Panc1 (cell line): ENCODE measurements at regions not wholly inside any gene's neighbourhood (a gene's known extent, or its start where the extent isn't known, plus 50 kb on each side); places are given as distances from the start of the nearest gene placed in this dataset.

ENCODE experiments used
- ATAC-seq: fragments of 200-7000 bp; cut with Tn5 transposase; 2 replicates; pipeline ENCODE4 v1.9.1; 2020; ENCODE audit warnings: mild to moderate bottlenecking, moderate library complexity
- BruUV-seq: library from RNA; stranded (reverse); fragments of 400-500 nt; replicated peaks from 2 replicates; lab custom pipeline; 2021; lab: Mats Ljungman, UMichigan
- CTCF ChIA-PET: fragments of 300-600 bp; sonication (Branson Sonifier 250); formaldehyde crosslinking; loops from one replicate; lab custom pipeline; 2022; ENCODE audit warnings: antibody characterized with exemption; lab: Charles Lee
- POLR2A ChIA-PET: fragments of 300-600 bp; sonication (Branson Sonifier 250); formaldehyde crosslinking; loops from one replicate; lab custom pipeline; 2022; ENCODE audit warnings: antibody characterized with exemption; lab: Charles Lee
- DNase-seq: peaks from one replicate; pipeline ENCODE4 v3.0.0-alpha.2; 2010; ENCODE audit warnings: low read depth, low spot score
- H3K27ac ChIP-seq: 2 replicates; pipeline ENCODE4 v1.5.1; 2011; ENCODE audit warnings: mild to moderate bottlenecking, low read length, inconsistent platforms
- H3K27me3 ChIP-seq: fragments of 200-500 bp; sonication (Bioruptor generic); 2 replicates; pipeline ENCODE4 v1.6.0; 2014; ENCODE audit warnings: low read length, inconsistent platforms; ENCODE audit not compliant: control insufficient read depth, insufficient read depth
- H3K36me3 ChIP-seq: fragments of 200-500 bp; sonication (Bioruptor generic); 2 replicates; pipeline ENCODE4 v1.5.1; 2014; ENCODE audit warnings: inconsistent platforms, mild to moderate bottlenecking, low read length, moderate library complexity; ENCODE audit not compliant: control insufficient read depth, insufficient read depth
- H3K4me1 ChIP-seq: 2 replicates; pipeline ENCODE4 v1.5.1; 2011; ENCODE audit warnings: inconsistent platforms, mild to moderate bottlenecking, low read length, moderate library complexity; ENCODE audit not compliant: control insufficient read depth, insufficient read depth
- H3K4me3 ChIP-seq, 2 experiments: 2 replicates each; pipeline ENCODE4 v1.5.1; 2011 to 2012; ENCODE audit warnings: low read depth in 2 of 2, low read length in 2 of 2, mild to moderate bottlenecking in 2 of 2, inconsistent platforms in 1 of 2, moderate library complexity in 1 of 2
- H3K9me3 ChIP-seq: fragments of 200-500 bp; sonication (Bioruptor generic); 2 replicates; pipeline ENCODE4 v1.5.1; 2014; ENCODE audit warnings: low read depth, mild to moderate bottlenecking, inconsistent platforms, low read length, moderate library complexity; ENCODE audit not compliant: control insufficient read depth, insufficient read depth
- POLR2AphosphoS5 ChIP-seq: IDR thresholded peaks from 2 replicates; pipeline ENCODE4 v1.6.1; 2012; ENCODE audit warnings: mild to moderate bottlenecking, low read depth, low read length, moderate library complexity
- REST ChIP-seq, 2 experiments: IDR thresholded peaks; 2 replicates each; pipeline ENCODE4 v1.6.1; 2011 to 2012; ENCODE audit warnings: low read depth in 2 of 2, control low read depth in 1 of 2, low read length in 1 of 2, mild to moderate bottlenecking in 1 of 2, moderate library complexity in 1 of 2; ENCODE audit not compliant: insufficient read depth in 1 of 2
- SIN3A ChIP-seq: IDR thresholded peaks from 2 replicates; pipeline ENCODE4 v1.6.1; 2012; ENCODE audit warnings: low read depth, mild to moderate bottlenecking, low read length, moderate library complexity, borderline replicate concordance; ENCODE audit not compliant: insufficient read depth
- TCF7L2 ChIP-seq: IDR thresholded peaks from 2 replicates; pipeline ENCODE4 v1.6.1; 2011; ENCODE audit warnings: mild to moderate bottlenecking, low read depth, low read length, inconsistent platforms
- in situ Hi-C: cut with HindIII; loops from 2 replicates; pipeline ENCODE4 v1.10.0; 2016; ENCODE audit warnings: low sequenced_read_pairs, low pct_unique_long_range_greater_than_20kb
- intact Hi-C: fragments of 100-400 bp; cut with micrococcal nuclease; formaldehyde crosslinking; loops from one replicate; pipeline ENCODE4 v1.10.0; 2022; ENCODE audit not compliant: unreplicated experiment
- TF ChIP-seq, protein P1 (sequence below): fragments of 450-650 bp; IDR thresholded peaks from 2 replicates; pipeline ENCODE4 v1.5.1; 2017; ENCODE audit warnings: mild to moderate bottlenecking

DNA sequence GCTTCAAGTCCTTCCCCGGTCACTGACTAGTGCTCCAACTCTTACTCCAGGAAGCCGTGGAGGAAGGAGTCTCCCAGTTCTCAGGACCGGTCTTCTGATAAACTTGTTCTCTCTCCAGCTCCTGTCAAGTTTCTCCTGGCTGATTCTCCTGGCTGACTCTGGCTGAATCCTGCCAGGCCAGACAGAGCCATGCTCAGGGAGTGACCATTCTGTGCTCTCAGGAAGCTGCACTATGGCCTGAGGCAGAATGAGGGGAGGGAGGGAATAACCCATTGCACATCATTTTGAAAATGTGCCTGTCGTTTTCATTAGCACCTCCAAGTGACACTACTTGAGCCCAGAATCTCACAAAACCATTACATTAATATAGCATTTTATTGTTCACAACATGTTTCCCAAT is 80.8 kb downstream of the IFNG start:
- in situ Hi-C loops, result no loop called here
- Histone ChIP-seq H3K4me3 (no peak overlapping the region), H3K27me3 (no peaks in the 10 kb centered on the region), H3K4me1 (no peaks in the 10 kb centered on the region), H3K36me3 (no peaks in the 10 kb centered on the region), H3K27ac (no peak overlapping the region), H3K9me3 (no peaks in the 10 kb centered on the region)
- BruUV-seq, result no TSS peak
- intact Hi-C loops, result no loop called here
- ChIA-PET POLR2A (no interaction called here), CTCF (no interaction called here)
- TF ChIP-seq, protein P1, sequence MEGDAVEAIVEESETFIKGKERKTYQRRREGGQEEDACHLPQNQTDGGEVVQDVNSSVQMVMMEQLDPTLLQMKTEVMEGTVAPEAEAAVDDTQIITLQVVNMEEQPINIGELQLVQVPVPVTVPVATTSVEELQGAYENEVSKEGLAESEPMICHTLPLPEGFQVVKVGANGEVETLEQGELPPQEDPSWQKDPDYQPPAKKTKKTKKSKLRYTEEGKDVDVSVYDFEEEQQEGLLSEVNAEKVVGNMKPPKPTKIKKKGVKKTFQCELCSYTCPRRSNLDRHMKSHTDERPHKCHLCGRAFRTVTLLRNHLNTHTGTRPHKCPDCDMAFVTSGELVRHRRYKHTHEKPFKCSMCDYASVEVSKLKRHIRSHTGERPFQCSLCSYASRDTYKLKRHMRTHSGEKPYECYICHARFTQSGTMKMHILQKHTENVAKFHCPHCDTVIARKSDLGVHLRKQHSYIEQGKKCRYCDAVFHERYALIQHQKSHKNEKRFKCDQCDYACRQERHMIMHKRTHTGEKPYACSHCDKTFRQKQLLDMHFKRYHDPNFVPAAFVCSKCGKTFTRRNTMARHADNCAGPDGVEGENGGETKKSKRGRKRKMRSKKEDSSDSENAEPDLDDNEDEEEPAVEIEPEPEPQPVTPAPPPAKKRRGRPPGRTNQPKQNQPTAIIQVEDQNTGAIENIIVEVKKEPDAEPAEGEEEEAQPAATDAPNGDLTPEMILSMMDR, result no peak
- TF ChIP-seq REST (IDR thresholded peaks at IDR 0.05; ENCODE audit: insufficient read depth in 1 of 2, low read depth in 2 of 2, low read length in 1 of 2) (no peak), POLR2AphosphoS5 (no peak), TCF7L2 (no peak), SIN3A (no peak)
- DNase-seq (no peak), ATAC-seq (no peak)

- H3K27me3 ChIP-seq, result no peaks in the 10 kb centered on the region
- H3K36me3 ChIP-seq, result no peaks in the 10 kb centered on the region
- no peak overlapping the region for H3K4me3 ChIP-seq
- POLR2A ChIA-PET, result interaction anchor here (0.7 kb wide), 1 partner anchor 690 kb away, joined by 7 read pairs; no protein-coding TSS in a partner anchor
- BruUV-seq, result no TSS peak
- in situ Hi-C loops, result no loop called here
- DNase-seq, result no peak
- TF ChIP-seq REST (IDR thresholded peaks at IDR 0.05; ENCODE audit: insufficient read depth in 1 of 2, low read depth in 2 of 2, low read length in 1 of 2) (no peak), SIN3A (no peak), TCF7L2 (no peak), POLR2AphosphoS5 (no peak)
- TF ChIP-seq, protein P1, result no peak
- CTCF ChIA-PET, result no interaction called here
- H3K27ac ChIP-seq, result no peak overlapping the region
- no peak for ATAC-seq
- intact Hi-C loops, result no loop called here
- H3K9me3 ChIP-seq, result no peaks in the 10 kb centered on the region
- no peaks in the 10 kb centered on the region for H3K4me1 ChIP-seq
Observed at GRCh38 chr12:68075416-68075815, 84.1 kb downstream of the IFNG start.
